H1 (cell line): ENCODE measurements at regions not wholly inside any gene's neighbourhood (a gene's known extent, or its start where the extent isn't known, plus 50 kb on each side); places are given as distances from the start of the nearest gene placed in this dataset.

Experiments
- CTCF ChIP-seq, 3 experiments: IDR thresholded peaks; 1 replicate in 2 of 3; 2 replicates in 1 of 3; pipeline versions ENCODE4 v1.5.1 to v1.6.1; 2011; ENCODE audit warnings: low read length in 3 of 3, mild to moderate bottlenecking in 3 of 3, inconsistent platforms in 2 of 3, low read depth in 1 of 3, moderate library complexity in 1 of 3; ENCODE audit not compliant: insufficient read depth in 1 of 3; ENCODE audit errors: control extremely low read depth in 1 of 3
- EGR1 ChIP-seq: IDR thresholded peaks from 2 replicates; pipeline ENCODE4 v1.6.1; 2011; ENCODE audit warnings: low read depth, low read length, borderline replicate concordance
- EP300 ChIP-seq, 2 experiments: IDR thresholded peaks; 1 replicate in 1 of 2; 2 replicates in 1 of 2; pipeline ENCODE4 v1.6.1; 2011 to 2012; ENCODE audit warnings: low read depth in 2 of 2, low read length in 2 of 2, mild to moderate bottlenecking in 2 of 2, borderline replicate concordance in 1 of 2, inconsistent platforms in 1 of 2, moderate library complexity in 1 of 2
- EZH2 ChIP-seq: fragments of 200-600 bp; sonication (generic); IDR thresholded peaks from 2 replicates; pipeline ENCODE4 v1.7.1; 2012; ENCODE audit warnings: low read depth, mild to moderate bottlenecking, moderate library complexity, low read length, inconsistent platforms; ENCODE audit not compliant: severe bottlenecking
- GABPA ChIP-seq: IDR thresholded peaks from 2 replicates; pipeline ENCODE4 v1.6.1; 2011; ENCODE audit warnings: mild to moderate bottlenecking, low read length, moderate library complexity, borderline replicate concordance; ENCODE audit not compliant: insufficient read depth
- GTF2F1 ChIP-seq: IDR thresholded peaks from 2 replicates; pipeline ENCODE4 v1.6.1; 2012; ENCODE audit warnings: low read depth, low read length, improper control_type of control experiment, borderline replicate concordance
- HDAC6 ChIP-seq: IDR thresholded peaks from one replicate; pipeline ENCODE4 v1.7.1; 2012; ENCODE audit warnings: low read depth, mild to moderate bottlenecking, inconsistent platforms, low read length, moderate library complexity
- JUN ChIP-seq: IDR thresholded peaks from 2 replicates; pipeline ENCODE4 v1.6.1; 2011; ENCODE audit warnings: low read depth, mild to moderate bottlenecking, improper control_type of control experiment, low read length
- JUND ChIP-seq: IDR thresholded peaks from 2 replicates; pipeline ENCODE4 v1.6.1; 2011; ENCODE audit warnings: mild to moderate bottlenecking, improper control_type of control experiment, low read length
- POLR2AphosphoS5 ChIP-seq: IDR thresholded peaks from 2 replicates; pipeline ENCODE4 v1.6.1; 2011; ENCODE audit warnings: low read depth, low read length
- SP1 ChIP-seq: IDR thresholded peaks from 2 replicates; pipeline ENCODE4 v1.6.1; 2011; ENCODE audit warnings: low read depth, low read length
- SRF ChIP-seq: IDR thresholded peaks from 2 replicates; pipeline ENCODE4 v1.6.1; 2011; ENCODE audit warnings: mild to moderate bottlenecking, low read depth, low read length, moderate library complexity
- TAF1 ChIP-seq: IDR thresholded peaks from 2 replicates; pipeline ENCODE4 v1.6.1; 2011; ENCODE audit warnings: mild to moderate bottlenecking, low read depth, low read length
- TF ChIP-seq, protein P1 (sequence below): IDR thresholded peaks from 2 replicates; pipeline ENCODE4 v1.6.1; 2011; ENCODE audit warnings: low read depth, mild to moderate bottlenecking, low read length; ENCODE audit not compliant: insufficient read depth

GRCh38 chr2:146465460-146465859 lies 1379.4 kb upstream of the ACVR2A start:
- no peak for TF ChIP-seq GTF2F1
- no peak for TF ChIP-seq POLR2AphosphoS5
- no peak for TF ChIP-seq TAF1
- no peak for TF ChIP-seq JUND
- no peak for TF ChIP-seq JUN
- TF ChIP-seq GABPA: no peak
- no peak for TF ChIP-seq CTCF (IDR thresholded peaks at IDR 0.05; ENCODE audit: control extremely low read depth in 1 of 3, insufficient read depth in 1 of 3, low read depth in 1 of 3, low read length in 3 of 3)
- no peak for TF ChIP-seq HDAC6
- no peak for TF ChIP-seq EGR1
- TF ChIP-seq SRF: no peak
- TF ChIP-seq EZH2: no peak
- TF ChIP-seq EP300 (IDR thresholded peaks at IDR 0.05; ENCODE audit: borderline replicate concordance in 1 of 2, low read depth in 2 of 2, low read length in 2 of 2): no peak
- TF ChIP-seq SP1: no peak
- TF ChIP-seq, protein P1, sequence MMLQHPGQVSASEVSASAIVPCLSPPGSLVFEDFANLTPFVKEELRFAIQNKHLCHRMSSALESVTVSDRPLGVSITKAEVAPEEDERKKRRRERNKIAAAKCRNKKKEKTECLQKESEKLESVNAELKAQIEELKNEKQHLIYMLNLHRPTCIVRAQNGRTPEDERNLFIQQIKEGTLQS: no peak
